ENCODE measurements at regions not wholly inside any gene's neighbourhood (a gene's known extent, or its start where the extent isn't known, plus 50 kb on each side); places are given as distances from the start of the nearest gene placed in this dataset.

DNA sequence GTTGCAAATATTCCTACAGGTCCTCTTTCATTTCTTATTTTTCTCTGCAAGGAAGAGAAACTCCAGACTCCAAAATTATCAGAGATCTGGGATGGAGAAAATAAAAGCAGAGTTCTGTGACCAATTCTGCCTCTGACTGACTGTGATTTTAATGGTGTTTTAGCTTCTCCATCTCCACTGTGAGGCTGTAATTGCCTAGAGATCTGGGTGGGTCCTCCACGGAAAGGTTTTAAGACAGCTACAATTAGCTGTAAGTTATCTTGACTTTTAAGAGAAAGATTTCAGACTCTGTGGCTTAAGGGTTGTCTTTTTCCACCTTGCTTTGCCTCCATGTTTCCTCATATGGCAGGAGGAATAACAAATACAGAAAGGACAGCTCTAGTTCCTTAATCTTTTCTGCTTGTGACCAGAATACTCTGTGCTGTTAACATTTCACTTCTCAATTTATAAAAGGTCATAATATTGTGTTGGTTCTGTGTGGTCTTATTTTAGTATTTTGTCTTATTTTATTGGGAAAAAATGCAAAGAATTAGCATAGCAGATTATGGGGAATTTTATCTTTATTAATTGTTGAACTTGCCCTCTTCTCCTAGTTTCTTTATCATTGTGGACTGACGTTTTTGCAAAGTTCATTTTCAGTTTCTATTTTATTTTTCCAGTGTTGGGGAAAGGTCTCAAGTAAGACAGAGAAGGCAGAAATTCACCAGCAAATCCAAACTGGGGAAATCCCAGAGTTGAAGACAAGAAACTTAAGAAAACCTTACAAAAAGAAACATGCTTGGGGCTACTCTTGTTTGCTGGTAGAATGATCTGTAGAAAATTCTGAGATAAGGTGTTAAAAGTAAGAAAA is 157.9 kb downstream of the RAP2B start:
- no peak overlapping the region for H3K27ac ChIP-seq
- 23% methylated on average over 2 of the region's 2 CpGs for WGBS

DNA sequence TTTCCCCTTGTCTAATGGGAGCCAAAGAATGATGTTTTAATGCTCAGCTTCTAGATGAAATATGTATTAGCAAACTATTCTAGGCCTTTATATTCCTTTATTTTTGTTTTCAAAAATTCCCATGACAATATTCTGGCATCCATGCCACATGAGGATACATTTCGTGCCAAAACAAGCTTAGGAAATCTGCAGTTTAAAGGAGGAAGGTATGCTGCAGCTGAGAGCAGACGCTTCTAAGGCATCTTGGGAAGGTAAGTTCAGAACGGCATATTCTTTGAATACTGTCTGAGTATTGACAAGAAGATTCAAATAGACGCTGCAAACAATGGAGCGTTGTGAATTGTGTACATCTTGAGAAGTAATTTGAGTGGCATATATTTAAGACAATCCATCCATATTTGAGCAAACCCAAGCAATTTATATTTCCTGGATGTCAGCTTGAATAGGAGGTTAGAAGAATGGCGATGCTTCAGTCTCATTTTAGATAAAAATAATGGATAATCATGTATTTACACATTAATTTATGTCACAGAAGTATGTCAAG is 158.6 kb downstream of the RAP2B start:
- TF ChIP-seq, protein P1, sequence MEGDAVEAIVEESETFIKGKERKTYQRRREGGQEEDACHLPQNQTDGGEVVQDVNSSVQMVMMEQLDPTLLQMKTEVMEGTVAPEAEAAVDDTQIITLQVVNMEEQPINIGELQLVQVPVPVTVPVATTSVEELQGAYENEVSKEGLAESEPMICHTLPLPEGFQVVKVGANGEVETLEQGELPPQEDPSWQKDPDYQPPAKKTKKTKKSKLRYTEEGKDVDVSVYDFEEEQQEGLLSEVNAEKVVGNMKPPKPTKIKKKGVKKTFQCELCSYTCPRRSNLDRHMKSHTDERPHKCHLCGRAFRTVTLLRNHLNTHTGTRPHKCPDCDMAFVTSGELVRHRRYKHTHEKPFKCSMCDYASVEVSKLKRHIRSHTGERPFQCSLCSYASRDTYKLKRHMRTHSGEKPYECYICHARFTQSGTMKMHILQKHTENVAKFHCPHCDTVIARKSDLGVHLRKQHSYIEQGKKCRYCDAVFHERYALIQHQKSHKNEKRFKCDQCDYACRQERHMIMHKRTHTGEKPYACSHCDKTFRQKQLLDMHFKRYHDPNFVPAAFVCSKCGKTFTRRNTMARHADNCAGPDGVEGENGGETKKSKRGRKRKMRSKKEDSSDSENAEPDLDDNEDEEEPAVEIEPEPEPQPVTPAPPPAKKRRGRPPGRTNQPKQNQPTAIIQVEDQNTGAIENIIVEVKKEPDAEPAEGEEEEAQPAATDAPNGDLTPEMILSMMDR (IDR thresholded peaks at IDR 0.05) = no peak
- TF ChIP-seq POLR2A (IDR thresholded peaks at IDR 0.05) (no peak), POLR2AphosphoS5 (IDR thresholded peaks at IDR 0.05) (no peak)

More for the DNA sequence above, 157.9 kb downstream of the RAP2B start:
- Histone ChIP-seq H3K4me1 (replicated peaks) (no peaks in the 10 kb centered on the region), H3K9me3 (no peaks in the 10 kb centered on the region), H3K27me3 (replicated peaks; ENCODE audit: insufficient read depth) (no peaks in the 10 kb centered on the region), H3K36me3 (no peaks in the 10 kb centered on the region), H3K4me3 (no peak overlapping the region)
- TF ChIP-seq, protein P1 (IDR thresholded peaks at IDR 0.05) = no peak
- TF ChIP-seq POLR2A (IDR thresholded peaks at IDR 0.05) (no peak), POLR2AphosphoS5 (IDR thresholded peaks at IDR 0.05) (no peak)
- intact Hi-C loops (cut with DNase I) = no loop called here
- DNase-seq (ENCODE audit: low spot score) = no peak

DNA sequence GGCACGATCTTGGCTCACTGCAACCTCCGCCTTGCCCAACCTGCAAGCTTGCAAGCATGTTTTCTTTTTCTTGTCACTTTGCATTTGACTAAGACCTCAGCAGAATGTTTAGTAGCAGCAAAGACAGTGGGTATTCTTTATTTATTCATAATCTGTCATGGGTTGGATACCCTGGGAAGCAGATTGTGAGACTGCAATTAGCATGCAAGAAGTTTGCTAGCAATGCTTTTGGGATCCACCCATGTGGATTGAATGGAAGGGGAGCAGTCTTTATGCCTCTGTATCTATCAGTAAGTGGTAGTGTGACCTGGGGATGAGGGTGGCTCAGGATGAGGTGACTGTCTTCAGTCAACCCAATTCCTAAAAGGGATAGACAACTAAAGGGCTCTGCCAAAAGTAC is 166.7 kb downstream of the RAP2B start:
- TF ChIP-seq POLR2AphosphoS5 (IDR thresholded peaks at IDR 0.05) (no peak), POLR2A (IDR thresholded peaks at IDR 0.05) (no peak)
- TF ChIP-seq, protein P1 (IDR thresholded peaks at IDR 0.05) = no peak
- 100% methylated on average over 2 of the region's 2 CpGs for WGBS
- Histone ChIP-seq H3K4me3 (no peak overlapping the region), H3K27ac (no peak overlapping the region), H3K27me3 (replicated peaks; ENCODE audit: insufficient read depth) (no peaks in the 10 kb centered on the region), H3K36me3 (no peaks in the 10 kb centered on the region), H3K9me3 (no peaks in the 10 kb centered on the region), H3K4me1 (replicated peaks) (no peaks in the 10 kb centered on the region)
- intact Hi-C loops (cut with DNase I) = no loop called here
- DNase-seq (ENCODE audit: low spot score) = no peak

More for the DNA sequence above, 158.6 kb downstream of the RAP2B start:
- intact Hi-C loops (cut with DNase I) = no loop called here
- Histone ChIP-seq H3K4me3 (no peak overlapping the region), H3K27ac (no peak overlapping the region), H3K27me3 (replicated peaks; ENCODE audit: insufficient read depth) (no peaks in the 10 kb centered on the region), H3K9me3 (no peaks in the 10 kb centered on the region), H3K4me1 (replicated peaks) (no peaks in the 10 kb centered on the region), H3K36me3 (no peaks in the 10 kb centered on the region)
- 45% methylated on average over 6 of the region's 6 CpGs for WGBS
- DNase-seq (ENCODE audit: low spot score) = no peak

DNA sequence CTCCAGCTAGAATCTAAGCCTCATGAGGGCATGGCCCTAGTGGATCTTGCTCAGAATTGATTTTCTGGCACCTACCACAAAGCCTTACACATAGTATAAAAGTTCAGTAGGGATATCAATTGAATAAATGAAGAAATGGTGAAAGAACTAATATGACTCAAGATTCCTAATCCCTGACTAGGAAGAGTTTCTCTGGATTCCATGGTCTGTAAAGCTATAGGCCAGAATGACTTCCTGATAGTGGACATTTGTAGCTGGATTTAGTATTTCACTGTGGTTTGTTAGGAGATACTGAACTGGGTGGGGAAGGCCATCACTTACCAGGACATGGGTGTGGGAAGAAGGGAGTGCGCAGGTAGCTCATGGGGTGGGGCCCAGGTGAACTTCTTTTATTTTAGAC is 168.9 kb downstream of the RAP2B start:
- no peaks in the 10 kb centered on the region for H3K27me3 ChIP-seq (replicated peaks; ENCODE audit: insufficient read depth)
- DNase-seq (ENCODE audit: low spot score) = no peak
- TF ChIP-seq, protein P1 (IDR thresholded peaks at IDR 0.05) = no peak
- no peak for TF ChIP-seq POLR2AphosphoS5 (IDR thresholded peaks at IDR 0.05)
- TF ChIP-seq POLR2A (IDR thresholded peaks at IDR 0.05) = no peak
- H3K4me1 ChIP-seq (replicated peaks) = no peaks in the 10 kb centered on the region
- WGBS = 100% methylated on average over 1 of the region's 1 CpG
- intact Hi-C loops (cut with DNase I) = no loop called here
- no peaks in the 10 kb centered on the region for H3K9me3 ChIP-seq
- H3K36me3 ChIP-seq = no peaks in the 10 kb centered on the region
- no peak overlapping the region for H3K4me3 ChIP-seq
- no peak overlapping the region for H3K27ac ChIP-seq

DNA sequence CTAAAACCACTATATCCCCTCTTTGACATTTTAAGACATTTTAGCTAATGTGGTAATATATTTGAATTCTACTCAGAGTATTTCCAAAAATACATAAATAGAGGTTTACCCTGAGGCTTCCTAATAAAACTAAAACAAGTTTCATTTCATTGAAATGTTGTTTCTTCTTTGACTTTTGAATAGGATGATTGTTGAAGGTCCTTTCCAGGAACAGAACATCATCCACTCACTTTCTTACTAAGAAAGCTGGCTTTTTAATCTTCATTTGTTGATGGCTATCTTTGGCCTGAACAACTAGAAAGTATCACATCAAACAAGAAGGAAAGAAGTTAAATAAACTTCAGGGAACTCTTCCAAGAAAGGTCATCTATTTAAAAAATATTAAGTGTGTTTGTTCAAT is 169.7 kb downstream of the RAP2B start:
- Histone ChIP-seq H3K27ac (no peak overlapping the region), H3K9me3 (no peaks in the 10 kb centered on the region), H3K36me3 (no peaks in the 10 kb centered on the region), H3K4me3 (no peak overlapping the region), H3K4me1 (replicated peaks) (no peaks in the 10 kb centered on the region), H3K27me3 (replicated peaks; ENCODE audit: insufficient read depth) (no peaks in the 10 kb centered on the region)
- intact Hi-C loops (cut with DNase I) = no loop called here
- no peak for DNase-seq (ENCODE audit: low spot score)
- TF ChIP-seq POLR2AphosphoS5 (IDR thresholded peaks at IDR 0.05) (no peak), POLR2A (IDR thresholded peaks at IDR 0.05) (no peak)
- TF ChIP-seq, protein P1 (IDR thresholded peaks at IDR 0.05) = no peak
